ENCODE measurements at regions not wholly inside any gene's neighbourhood (a gene's known extent, or its start where the extent isn't known, plus 50 kb on each side); places are given as distances from the start of the nearest gene placed in this dataset.

DNA sequence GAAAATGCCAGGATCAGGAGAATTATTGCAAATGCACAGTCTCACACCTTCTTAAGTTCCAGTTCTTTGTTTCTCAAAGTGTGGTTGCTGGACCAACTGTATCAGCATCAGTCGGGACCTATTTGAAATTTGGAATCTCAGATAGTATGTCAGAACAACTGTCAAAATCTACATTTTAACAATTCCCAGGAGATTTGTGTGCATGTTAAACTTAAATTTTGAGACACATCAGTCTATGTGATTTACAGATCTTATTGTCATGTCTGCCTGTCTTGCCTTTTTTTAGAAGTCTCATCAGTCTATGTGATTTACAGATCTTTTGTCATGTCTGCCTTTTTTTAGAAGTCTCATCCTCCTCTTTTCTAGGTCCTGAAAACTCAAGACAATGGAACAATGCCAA, 243.6 kb upstream of the MEIS1 start:
- H3K9me3 ChIP-seq (ENCODE audit: low read depth, low read length, poor library complexity, severe bottlenecking): no peaks in the 10 kb centered on the region

DNA sequence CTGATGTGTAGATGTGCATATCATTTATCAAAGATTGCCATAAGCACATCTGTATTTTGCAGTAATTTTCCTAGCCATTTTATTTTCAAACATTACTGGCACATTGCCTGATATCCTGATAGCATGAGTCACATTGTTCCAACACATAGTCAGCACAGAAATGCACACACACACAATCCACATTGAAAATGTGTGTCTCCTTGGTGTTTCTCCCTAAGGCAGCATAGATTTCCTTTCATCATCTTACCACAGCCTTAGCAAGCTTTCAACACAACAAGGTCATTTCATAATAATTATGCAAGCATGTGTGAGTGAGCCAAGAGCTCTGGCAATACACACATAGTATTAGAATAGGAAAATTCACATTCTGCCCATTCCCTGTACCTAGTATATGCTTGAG, 245.4 kb upstream of the MEIS1 start:
- intact Hi-C loops (cut with micrococcal nuclease; ENCODE audit: unreplicated experiment): no loop called here
- DNase-seq (ENCODE audit: low spot score): no peak
- Histone ChIP-seq H3K27me3 (replicated peaks; ENCODE audit: insufficient read depth, low read depth, low read length, poor library complexity) (no peaks in the 10 kb centered on the region), H3K4me1 (ENCODE audit: insufficient read depth, low read length, poor library complexity, severe bottlenecking) (no peaks in the 10 kb centered on the region), H3K4me3 (ENCODE audit: low read depth, low read length, poor library complexity, severe bottlenecking) (no peak overlapping the region), H3K27ac (ENCODE audit: low read depth, low read length, poor library complexity, severe bottlenecking) (no peak overlapping the region), H3K36me3 (ENCODE audit: insufficient read depth, low read length, poor library complexity, severe bottlenecking) (no peaks in the 10 kb centered on the region), H3K9me3 (ENCODE audit: low read depth, low read length, poor library complexity, severe bottlenecking) (no peaks in the 10 kb centered on the region)
- POLR2A ChIA-PET (ENCODE audit: low non-redundant PET): no interaction called here
- BruUV-seq (replicated peaks): no TSS peak
- CTCF ChIA-PET: interaction anchor here (0.5 kb wide), 1 partner anchor 174 kb away, joined by 3 read pairs; no protein-coding TSS in a partner anchor
- TF ChIP-seq, protein P1, sequence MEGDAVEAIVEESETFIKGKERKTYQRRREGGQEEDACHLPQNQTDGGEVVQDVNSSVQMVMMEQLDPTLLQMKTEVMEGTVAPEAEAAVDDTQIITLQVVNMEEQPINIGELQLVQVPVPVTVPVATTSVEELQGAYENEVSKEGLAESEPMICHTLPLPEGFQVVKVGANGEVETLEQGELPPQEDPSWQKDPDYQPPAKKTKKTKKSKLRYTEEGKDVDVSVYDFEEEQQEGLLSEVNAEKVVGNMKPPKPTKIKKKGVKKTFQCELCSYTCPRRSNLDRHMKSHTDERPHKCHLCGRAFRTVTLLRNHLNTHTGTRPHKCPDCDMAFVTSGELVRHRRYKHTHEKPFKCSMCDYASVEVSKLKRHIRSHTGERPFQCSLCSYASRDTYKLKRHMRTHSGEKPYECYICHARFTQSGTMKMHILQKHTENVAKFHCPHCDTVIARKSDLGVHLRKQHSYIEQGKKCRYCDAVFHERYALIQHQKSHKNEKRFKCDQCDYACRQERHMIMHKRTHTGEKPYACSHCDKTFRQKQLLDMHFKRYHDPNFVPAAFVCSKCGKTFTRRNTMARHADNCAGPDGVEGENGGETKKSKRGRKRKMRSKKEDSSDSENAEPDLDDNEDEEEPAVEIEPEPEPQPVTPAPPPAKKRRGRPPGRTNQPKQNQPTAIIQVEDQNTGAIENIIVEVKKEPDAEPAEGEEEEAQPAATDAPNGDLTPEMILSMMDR (conservative IDR thresholded peaks at IDR 0.05; ENCODE audit: low read depth, low read length): no peak
- TF ChIP-seq EZH2 (IDR thresholded peaks at IDR 0.05; ENCODE audit: borderline replicate concordance, low read depth, low read length, poor library complexity, severe bottlenecking): no peak

More for the DNA sequence above, 243.6 kb upstream of the MEIS1 start:
- CTCF ChIA-PET: no interaction called here
- H3K27ac ChIP-seq (ENCODE audit: low read depth, low read length, poor library complexity, severe bottlenecking): no peak overlapping the region
- no peaks in the 10 kb centered on the region for H3K27me3 ChIP-seq (replicated peaks; ENCODE audit: insufficient read depth, low read depth, low read length, poor library complexity)
- H3K36me3 ChIP-seq (ENCODE audit: insufficient read depth, low read length, poor library complexity, severe bottlenecking): no peaks in the 10 kb centered on the region
- no TSS peak for BruUV-seq (replicated peaks)
- H3K4me1 ChIP-seq (ENCODE audit: insufficient read depth, low read length, poor library complexity, severe bottlenecking): no peaks in the 10 kb centered on the region
- no peak for TF ChIP-seq EZH2 (IDR thresholded peaks at IDR 0.05; ENCODE audit: borderline replicate concordance, low read depth, low read length, poor library complexity, severe bottlenecking)
- TF ChIP-seq, protein P1 (conservative IDR thresholded peaks at IDR 0.05; ENCODE audit: low read depth, low read length): no peak
- intact Hi-C loops (cut with micrococcal nuclease; ENCODE audit: unreplicated experiment): no loop called here
- POLR2A ChIA-PET (ENCODE audit: low non-redundant PET): no interaction called here
- no peak overlapping the region for H3K4me3 ChIP-seq (ENCODE audit: low read depth, low read length, poor library complexity, severe bottlenecking)
- no peak for DNase-seq (ENCODE audit: low spot score)

DNA sequence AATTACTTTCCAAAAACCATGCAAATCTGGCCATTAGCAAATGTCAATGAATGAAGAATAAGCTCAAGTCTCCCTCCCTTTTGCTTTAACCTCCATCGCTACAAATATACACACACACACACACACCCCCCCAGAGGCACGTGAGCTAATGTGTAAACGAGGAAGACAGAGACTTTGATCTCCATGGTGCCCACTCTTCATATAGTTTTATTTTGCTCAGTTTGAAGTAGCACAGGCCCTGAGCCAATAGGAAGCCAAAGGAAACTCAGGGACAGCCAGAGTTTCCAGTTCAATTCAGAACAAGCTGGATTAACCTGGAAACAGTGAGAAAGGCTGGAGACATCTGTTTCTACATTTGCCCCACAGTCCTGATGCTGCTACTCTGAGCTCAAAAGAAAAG, 248.4 kb upstream of the MEIS1 start:
- H3K36me3 ChIP-seq (ENCODE audit: insufficient read depth, low read length, poor library complexity, severe bottlenecking): no peaks in the 10 kb centered on the region
- peaks cover 5% of the 10 kb centered on the region for H3K4me1 ChIP-seq (ENCODE audit: insufficient read depth, low read length, poor library complexity, severe bottlenecking)
- no TSS peak for BruUV-seq (replicated peaks)
- no peaks in the 10 kb centered on the region for H3K9me3 ChIP-seq (ENCODE audit: low read depth, low read length, poor library complexity, severe bottlenecking)
- no peaks in the 10 kb centered on the region for H3K27me3 ChIP-seq (replicated peaks; ENCODE audit: insufficient read depth, low read depth, low read length, poor library complexity)
- no peak for TF ChIP-seq EZH2 (IDR thresholded peaks at IDR 0.05; ENCODE audit: borderline replicate concordance, low read depth, low read length, poor library complexity, severe bottlenecking)
- TF ChIP-seq, protein P1 (conservative IDR thresholded peaks at IDR 0.05; ENCODE audit: low read depth, low read length): no peak
- intact Hi-C loops (cut with micrococcal nuclease; ENCODE audit: unreplicated experiment): no loop called here
- ChIA-PET CTCF (no interaction called here), POLR2A (ENCODE audit: low non-redundant PET) (no interaction called here)
- H3K4me3 ChIP-seq (ENCODE audit: low read depth, low read length, poor library complexity, severe bottlenecking): no peak overlapping the region
- no peak overlapping the region for H3K27ac ChIP-seq (ENCODE audit: low read depth, low read length, poor library complexity, severe bottlenecking)
- DNase-seq (ENCODE audit: low spot score): no peak
